Peyer's patch (tissue), 4 donors: ENCODE measurements at regions not wholly inside any gene's neighbourhood (a gene's known extent, or its start where the extent isn't known, plus 50 kb on each side); places are given as distances from the start of the nearest gene placed in this dataset.
"Not testable (repeated sequence)": the region's sequence is repeated elsewhere in the genome, so short reads cannot be mapped to it uniquely, and the experiment has no call there.

ENCODE experiments used
- DNase-seq, 3 donors: peaks; one replicate each; pipeline ENCODE4 v3.0.0-alpha.2; 2017 to 2019
- H3K27ac ChIP-seq, 4 donors: fragments of 200-600 bp; sonication (generic); one replicate each; pipeline ENCODE4 v1.5.1; 2016 to 2019
- H3K27me3 ChIP-seq, 2 donors: fragments of 200-600 bp; sonication (generic); one replicate each; pipeline ENCODE4 v1.5.1; 2019
- H3K36me3 ChIP-seq, 3 donors: fragments of 200-600 bp; sonication (generic); one replicate each; pipeline ENCODE4 v1.5.1; 2016 to 2019
- H3K4me1 ChIP-seq, 4 donors: fragments of 200-600 bp; sonication (generic); one replicate each; pipeline ENCODE4 v1.5.1; 2016 to 2019
- H3K4me3 ChIP-seq, 4 donors: fragments of 200-600 bp; sonication (generic); 1 replicate in 3 of 4; 2 replicates in 1 of 4; pipeline ENCODE4 v1.5.1; 2016 to 2019; ENCODE audit warnings: mild to moderate bottlenecking in 1 of 4
- H3K9me3 ChIP-seq, 4 donors: fragments of 200-600 bp; sonication (generic); one replicate each; pipeline ENCODE4 v1.5.1; 2016 to 2019; ENCODE audit warnings: mild to moderate bottlenecking in 1 of 4
- POLR2A ChIP-seq, 2 donors: fragments of 450-650 bp; IDR thresholded peaks; one replicate each; pipeline ENCODE4 v1.5.1; 2017; ENCODE audit warnings: antibody characterized with exemption in 2 of 2, mild to moderate bottlenecking in 2 of 2, moderate library complexity in 2 of 2
- TF ChIP-seq, protein P1 (sequence below), 6 experiments: fragments of 450-650 bp in 4 of 6; fragments of 200-600 bp in 2 of 6; sonication (generic) in 1 of 6; IDR thresholded peaks; one replicate each; pipeline ENCODE4 v1.5.1; 2017 to 2019; ENCODE audit warnings: antibody characterized with exemption in 6 of 6, mild to moderate bottlenecking in 3 of 6, moderate library complexity in 1 of 6

DNA sequence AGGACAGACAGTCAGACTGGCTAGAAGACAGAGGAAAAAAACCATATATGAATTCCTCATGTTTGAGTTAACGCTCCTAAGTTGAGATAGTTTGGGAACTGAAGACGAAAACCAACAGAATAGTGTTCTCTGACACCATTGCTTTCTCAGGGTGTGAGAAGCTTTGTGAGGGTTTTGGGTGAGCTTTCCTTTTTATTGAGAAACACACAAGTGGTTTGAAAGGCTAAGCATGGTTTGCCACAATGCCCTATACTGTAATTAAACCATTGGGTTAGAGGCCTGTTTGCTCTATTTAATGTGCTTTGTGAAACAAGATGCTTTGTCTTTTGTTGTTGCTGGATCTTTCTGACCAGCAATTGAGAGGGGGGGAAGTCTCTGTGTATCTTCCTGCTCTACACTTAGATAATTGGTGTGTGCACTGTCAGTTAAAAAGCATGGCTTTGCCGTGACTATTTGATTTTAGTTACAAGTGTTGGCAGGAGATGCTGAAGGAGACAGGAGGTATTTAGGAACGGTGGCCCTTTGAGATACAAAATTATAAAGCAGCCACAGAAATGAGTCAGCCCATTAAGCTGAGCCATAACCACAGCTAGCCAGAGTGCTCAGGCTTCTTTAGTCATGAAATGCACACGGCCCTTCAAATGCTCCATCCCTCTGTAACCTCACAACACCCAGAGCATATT, 273.0 kb upstream of the PREP start:
- TF ChIP-seq, protein P1, sequence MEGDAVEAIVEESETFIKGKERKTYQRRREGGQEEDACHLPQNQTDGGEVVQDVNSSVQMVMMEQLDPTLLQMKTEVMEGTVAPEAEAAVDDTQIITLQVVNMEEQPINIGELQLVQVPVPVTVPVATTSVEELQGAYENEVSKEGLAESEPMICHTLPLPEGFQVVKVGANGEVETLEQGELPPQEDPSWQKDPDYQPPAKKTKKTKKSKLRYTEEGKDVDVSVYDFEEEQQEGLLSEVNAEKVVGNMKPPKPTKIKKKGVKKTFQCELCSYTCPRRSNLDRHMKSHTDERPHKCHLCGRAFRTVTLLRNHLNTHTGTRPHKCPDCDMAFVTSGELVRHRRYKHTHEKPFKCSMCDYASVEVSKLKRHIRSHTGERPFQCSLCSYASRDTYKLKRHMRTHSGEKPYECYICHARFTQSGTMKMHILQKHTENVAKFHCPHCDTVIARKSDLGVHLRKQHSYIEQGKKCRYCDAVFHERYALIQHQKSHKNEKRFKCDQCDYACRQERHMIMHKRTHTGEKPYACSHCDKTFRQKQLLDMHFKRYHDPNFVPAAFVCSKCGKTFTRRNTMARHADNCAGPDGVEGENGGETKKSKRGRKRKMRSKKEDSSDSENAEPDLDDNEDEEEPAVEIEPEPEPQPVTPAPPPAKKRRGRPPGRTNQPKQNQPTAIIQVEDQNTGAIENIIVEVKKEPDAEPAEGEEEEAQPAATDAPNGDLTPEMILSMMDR (IDR thresholded peaks at IDR 0.05): no peak
- no peak for TF ChIP-seq POLR2A (IDR thresholded peaks at IDR 0.05)
- DNase-seq: no peak
- Histone ChIP-seq H3K27me3 (no peaks in the 10 kb centered on the region), H3K27ac (no peak overlapping the region), H3K4me3 (no peak overlapping the region), H3K36me3 (no peaks in the 10 kb centered on the region), H3K9me3 (no peaks in the 10 kb centered on the region), H3K4me1 (no peaks in the 10 kb centered on the region)

DNA sequence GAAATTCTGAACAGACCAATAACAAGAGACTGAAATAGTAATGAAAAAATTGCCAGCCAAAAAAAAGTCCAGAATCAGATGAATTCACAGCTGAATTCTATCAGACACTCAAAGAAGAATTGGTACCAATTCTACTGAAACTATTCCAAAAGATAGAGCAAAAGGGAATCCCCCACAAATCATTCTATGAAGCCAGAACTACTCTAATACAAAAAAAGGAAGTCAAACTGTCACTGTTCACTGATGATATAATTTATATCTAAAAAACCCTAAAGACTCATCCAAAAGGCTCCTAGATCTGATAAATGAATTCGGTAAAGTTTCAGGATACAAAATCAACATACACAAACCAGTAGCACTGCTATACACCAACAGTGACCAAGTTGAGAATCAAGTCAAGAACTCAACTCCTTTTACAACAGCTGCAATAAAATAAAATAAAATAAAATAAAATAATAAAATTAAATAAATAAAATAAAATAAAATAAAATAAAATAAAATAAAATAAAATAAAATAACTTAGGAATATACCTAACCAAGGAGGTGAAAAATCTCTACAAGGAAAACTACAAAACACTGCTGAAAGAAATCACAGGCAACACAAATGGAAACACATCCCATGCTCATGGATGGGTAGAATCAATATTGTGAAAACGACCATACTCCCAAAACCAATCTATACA, 270.1 kb upstream of the PREP start:
- H3K27me3 ChIP-seq, H3K4me3 ChIP-seq: not testable (repeated sequence)

GRCh38 chr6:105669232-105669631, 266.4 kb upstream of the PREP start:
- TF ChIP-seq POLR2A (IDR thresholded peaks at IDR 0.05): no peak
- TF ChIP-seq, protein P1 (IDR thresholded peaks at IDR 0.05): no peak
- no peak overlapping the region for H3K4me3 ChIP-seq
- DNase-seq: no peak
- H3K27ac ChIP-seq: no peak overlapping the region
- H3K27me3 ChIP-seq: no peaks in the 10 kb centered on the region
- H3K36me3 ChIP-seq: no peaks in the 10 kb centered on the region
- H3K4me1 ChIP-seq: no peaks in the 10 kb centered on the region
- no peaks in the 10 kb centered on the region for H3K9me3 ChIP-seq

More for the DNA sequence above, 270.1 kb upstream of the PREP start:
- H3K4me1 ChIP-seq, H3K27ac ChIP-seq, H3K36me3 ChIP-seq, DNase-seq, H3K9me3 ChIP-seq: not testable (repeated sequence)

DNA sequence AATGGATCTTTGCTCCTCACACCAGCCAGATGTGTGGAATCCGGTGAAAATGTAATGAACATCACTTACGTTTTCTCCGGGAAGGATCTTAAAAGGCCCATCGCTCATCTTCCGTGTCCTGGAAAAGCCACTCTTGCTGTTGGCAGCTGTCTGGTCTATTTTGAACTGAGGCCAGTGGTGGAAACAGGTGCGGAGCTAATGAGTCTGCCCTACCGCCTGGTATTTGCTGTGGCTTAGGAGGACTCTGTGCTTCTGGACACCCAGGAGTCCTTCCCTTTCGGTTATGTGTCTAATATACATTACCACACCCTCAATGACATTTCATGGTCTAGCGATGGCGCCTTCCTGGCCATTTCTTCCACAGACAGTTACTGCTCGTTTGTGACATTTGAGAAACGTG, 264.2 kb upstream of the PREP start:
- no peaks in the 10 kb centered on the region for H3K9me3 ChIP-seq
- H3K27me3 ChIP-seq: no peaks in the 10 kb centered on the region
- TF ChIP-seq, protein P1 (IDR thresholded peaks at IDR 0.05): no peak
- no peak for TF ChIP-seq POLR2A (IDR thresholded peaks at IDR 0.05)
- H3K36me3 ChIP-seq: no peaks in the 10 kb centered on the region
- no peak overlapping the region for H3K27ac ChIP-seq
- H3K4me1 ChIP-seq: no peaks in the 10 kb centered on the region
- no peak for DNase-seq
- H3K4me3 ChIP-seq: no peak overlapping the region

GRCh38 chr6:105664931-105665330, 262.0 kb upstream of the PREP start:
- Histone ChIP-seq H3K4me3 (no peak overlapping the region), H3K9me3 (no peaks in the 10 kb centered on the region), H3K36me3 (no peaks in the 10 kb centered on the region), H3K27ac (no peak overlapping the region), H3K27me3 (no peaks in the 10 kb centered on the region), H3K4me1 (no peaks in the 10 kb centered on the region)
- no peak for DNase-seq
- TF ChIP-seq, protein P1 (IDR thresholded peaks at IDR 0.05): no peak
- no peak for TF ChIP-seq POLR2A (IDR thresholded peaks at IDR 0.05)

DNA sequence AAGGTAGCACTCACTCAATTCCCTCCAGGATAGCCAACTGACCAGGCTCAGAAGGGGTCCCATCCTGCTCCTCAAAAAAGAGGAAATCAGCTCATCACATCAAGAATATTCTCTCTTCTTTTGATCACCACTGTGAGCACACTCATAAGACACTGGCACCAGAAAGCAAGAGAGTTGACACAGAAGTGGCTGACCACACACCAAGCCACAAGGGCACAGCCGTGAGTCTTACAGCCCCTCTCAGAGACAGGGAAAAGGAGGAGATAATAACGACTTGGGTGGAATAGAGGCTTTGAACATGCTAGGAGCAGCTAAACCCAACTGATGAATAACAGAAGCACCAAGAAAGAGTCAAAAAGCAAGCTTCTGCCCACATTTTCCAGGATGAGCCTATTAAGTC, 249.1 kb upstream of the PREP start:
- Histone ChIP-seq H3K9me3 (no peaks in the 10 kb centered on the region), H3K4me3 (no peak overlapping the region)
- TF ChIP-seq, protein P1 (IDR thresholded peaks at IDR 0.05): no peak
- no peak for TF ChIP-seq POLR2A (IDR thresholded peaks at IDR 0.05)

More for the DNA sequence above, 249.1 kb upstream of the PREP start:
- H3K27ac ChIP-seq: no peak overlapping the region
- no peak for DNase-seq
- no peaks in the 10 kb centered on the region for H3K27me3 ChIP-seq
- H3K36me3 ChIP-seq: no peaks in the 10 kb centered on the region
- H3K4me1 ChIP-seq: no peaks in the 10 kb centered on the region
